GM19395 (cell line): ENCODE measurements at regions not wholly inside any gene's neighbourhood (a gene's known extent, or its start where the extent isn't known, plus 50 kb on each side); places are given as distances from the start of the nearest gene placed in this dataset.

Experiments
- ATAC-seq: cut with Tn5 transposase; IDR thresholded peaks from one replicate; pipeline ENCODE4 v1.9.1; 2021; ENCODE audit warnings: mild to moderate bottlenecking, moderate library complexity; ENCODE audit not compliant: unreplicated experiment

- no peak for ATAC-seq
Observed at GRCh38 chr11:133582750-133583149, 50.4 kb upstream of the OPCML start.

- no peak for ATAC-seq
Observed at GRCh38 chr11:133582326-133582725, 50.0 kb upstream of the OPCML start.
